ENCODE measurements at regions not wholly inside any gene's neighbourhood (a gene's known extent, or its start where the extent isn't known, plus 50 kb on each side); places are given as distances from the start of the nearest gene placed in this dataset.

DNA sequence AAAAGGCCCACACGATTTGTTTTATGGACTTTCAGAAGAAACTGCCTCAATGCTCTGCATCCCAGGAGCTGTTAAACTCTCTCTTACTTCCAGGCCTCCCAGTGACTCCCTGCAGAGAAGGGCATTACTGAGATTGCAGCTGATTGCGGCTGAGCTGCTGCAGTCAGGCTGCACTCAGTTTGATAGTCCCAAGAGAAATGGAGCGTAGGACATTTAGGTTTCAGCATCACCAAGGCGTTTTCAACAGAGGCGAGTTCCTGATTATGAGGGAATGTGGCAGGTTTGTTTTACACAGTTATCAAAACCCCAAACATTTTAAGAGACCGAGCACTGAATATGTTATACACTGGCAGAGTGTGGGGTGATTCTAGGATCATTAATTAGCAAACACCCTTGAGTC, 145.6 kb downstream of the TBX18 start:
- TF ChIP-seq POLR2AphosphoS5 (IDR thresholded peaks at IDR 0.05; ENCODE audit: insufficient read depth in 1 of 2, low read depth in 1 of 2) (no peak), POLR2A (IDR thresholded peaks at IDR 0.05) (no peak)
- TF ChIP-seq, protein P1, sequence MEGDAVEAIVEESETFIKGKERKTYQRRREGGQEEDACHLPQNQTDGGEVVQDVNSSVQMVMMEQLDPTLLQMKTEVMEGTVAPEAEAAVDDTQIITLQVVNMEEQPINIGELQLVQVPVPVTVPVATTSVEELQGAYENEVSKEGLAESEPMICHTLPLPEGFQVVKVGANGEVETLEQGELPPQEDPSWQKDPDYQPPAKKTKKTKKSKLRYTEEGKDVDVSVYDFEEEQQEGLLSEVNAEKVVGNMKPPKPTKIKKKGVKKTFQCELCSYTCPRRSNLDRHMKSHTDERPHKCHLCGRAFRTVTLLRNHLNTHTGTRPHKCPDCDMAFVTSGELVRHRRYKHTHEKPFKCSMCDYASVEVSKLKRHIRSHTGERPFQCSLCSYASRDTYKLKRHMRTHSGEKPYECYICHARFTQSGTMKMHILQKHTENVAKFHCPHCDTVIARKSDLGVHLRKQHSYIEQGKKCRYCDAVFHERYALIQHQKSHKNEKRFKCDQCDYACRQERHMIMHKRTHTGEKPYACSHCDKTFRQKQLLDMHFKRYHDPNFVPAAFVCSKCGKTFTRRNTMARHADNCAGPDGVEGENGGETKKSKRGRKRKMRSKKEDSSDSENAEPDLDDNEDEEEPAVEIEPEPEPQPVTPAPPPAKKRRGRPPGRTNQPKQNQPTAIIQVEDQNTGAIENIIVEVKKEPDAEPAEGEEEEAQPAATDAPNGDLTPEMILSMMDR (IDR thresholded peaks at IDR 0.05): no peak
- Histone ChIP-seq H3K27me3 (no peaks in the 10 kb centered on the region), H3K27ac (no peak overlapping the region), H3K9me3 (no peaks in the 10 kb centered on the region), H3K4me1 (no peaks in the 10 kb centered on the region), H3K4me3 (no peak overlapping the region), H3K36me3 (no peaks in the 10 kb centered on the region)
- intact Hi-C loops (cut with DNase I): no loop called here
- no peak for DNase-seq (ENCODE audit: extremely low spot score in 2 of 2)

DNA sequence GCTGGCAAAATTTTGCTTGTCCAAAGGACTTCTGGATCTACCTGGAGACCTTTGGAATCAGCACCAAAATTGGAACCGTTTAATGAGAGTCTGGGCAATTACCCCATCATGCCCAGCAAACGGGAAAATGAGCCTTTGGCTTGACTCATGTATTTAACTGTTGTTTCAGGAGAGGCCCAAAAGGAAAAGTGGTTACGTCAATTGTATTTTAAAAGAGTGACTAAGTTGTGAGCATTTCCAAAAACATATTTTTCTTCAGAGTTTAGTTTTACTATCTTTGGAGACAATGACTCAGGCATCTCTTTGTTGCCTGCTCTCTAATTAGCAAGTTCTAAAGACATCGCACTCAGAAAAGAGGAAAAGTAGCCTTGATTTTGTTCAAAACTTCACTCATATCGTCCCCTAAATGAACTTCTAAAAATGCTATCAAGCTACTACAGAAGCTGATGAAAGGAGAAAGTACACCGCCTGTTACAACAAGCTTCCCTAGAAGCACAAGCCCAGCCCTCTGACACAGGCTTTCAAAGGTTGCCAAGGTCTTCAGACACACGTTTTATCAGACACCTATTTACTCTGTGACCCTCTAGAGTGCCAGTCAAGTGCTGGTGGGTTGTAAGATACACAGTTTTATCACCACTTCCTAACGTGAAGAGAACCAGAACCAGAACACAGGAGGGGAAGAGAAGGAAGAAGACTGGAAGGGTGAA, 146.2 kb downstream of the TBX18 start:
- H3K9me3 ChIP-seq: no peaks in the 10 kb centered on the region
- H3K4me3 ChIP-seq: no peak overlapping the region
- intact Hi-C loops (cut with DNase I): no loop called here
- H3K27ac ChIP-seq: no peak overlapping the region
- H3K27me3 ChIP-seq: no peaks in the 10 kb centered on the region
- TF ChIP-seq, protein P1 (IDR thresholded peaks at IDR 0.05): no peak
- no peak for TF ChIP-seq POLR2A (IDR thresholded peaks at IDR 0.05)
- no peak for TF ChIP-seq POLR2AphosphoS5 (IDR thresholded peaks at IDR 0.05; ENCODE audit: insufficient read depth in 1 of 2, low read depth in 1 of 2)
- no peak for DNase-seq (ENCODE audit: extremely low spot score in 2 of 2)
- H3K36me3 ChIP-seq: no peaks in the 10 kb centered on the region
- H3K4me1 ChIP-seq: no peaks in the 10 kb centered on the region

DNA sequence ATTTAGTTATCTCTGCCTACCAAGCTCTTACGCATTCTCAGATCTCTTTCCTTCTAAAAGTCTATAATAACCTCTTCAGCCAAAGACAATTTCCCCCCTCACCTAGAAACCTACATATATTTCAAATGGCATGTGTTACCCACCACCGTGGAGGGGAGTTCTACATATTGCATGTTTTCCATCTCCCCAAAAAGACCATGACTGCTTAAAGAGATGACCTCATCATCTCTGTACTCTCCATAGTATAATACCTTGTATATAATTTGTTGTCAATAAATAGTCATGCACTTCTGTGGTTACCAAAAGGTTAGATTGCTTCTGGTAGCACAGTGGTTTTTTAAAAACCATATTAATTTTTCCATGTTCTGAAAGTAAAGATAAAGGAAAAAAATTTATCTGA, 148.4 kb downstream of the TBX18 start:
- Histone ChIP-seq H3K9me3 (no peaks in the 10 kb centered on the region), H3K27ac (no peak overlapping the region), H3K4me1 (no peaks in the 10 kb centered on the region), H3K4me3 (no peak overlapping the region), H3K36me3 (no peaks in the 10 kb centered on the region), H3K27me3 (no peaks in the 10 kb centered on the region)
- DNase-seq (ENCODE audit: extremely low spot score in 2 of 2): no peak
- intact Hi-C loops (cut with DNase I): no loop called here
- TF ChIP-seq POLR2AphosphoS5 (IDR thresholded peaks at IDR 0.05; ENCODE audit: insufficient read depth in 1 of 2, low read depth in 1 of 2): no peak
- TF ChIP-seq, protein P1 (IDR thresholded peaks at IDR 0.05): no peak
- TF ChIP-seq POLR2A (IDR thresholded peaks at IDR 0.05): no peak

DNA sequence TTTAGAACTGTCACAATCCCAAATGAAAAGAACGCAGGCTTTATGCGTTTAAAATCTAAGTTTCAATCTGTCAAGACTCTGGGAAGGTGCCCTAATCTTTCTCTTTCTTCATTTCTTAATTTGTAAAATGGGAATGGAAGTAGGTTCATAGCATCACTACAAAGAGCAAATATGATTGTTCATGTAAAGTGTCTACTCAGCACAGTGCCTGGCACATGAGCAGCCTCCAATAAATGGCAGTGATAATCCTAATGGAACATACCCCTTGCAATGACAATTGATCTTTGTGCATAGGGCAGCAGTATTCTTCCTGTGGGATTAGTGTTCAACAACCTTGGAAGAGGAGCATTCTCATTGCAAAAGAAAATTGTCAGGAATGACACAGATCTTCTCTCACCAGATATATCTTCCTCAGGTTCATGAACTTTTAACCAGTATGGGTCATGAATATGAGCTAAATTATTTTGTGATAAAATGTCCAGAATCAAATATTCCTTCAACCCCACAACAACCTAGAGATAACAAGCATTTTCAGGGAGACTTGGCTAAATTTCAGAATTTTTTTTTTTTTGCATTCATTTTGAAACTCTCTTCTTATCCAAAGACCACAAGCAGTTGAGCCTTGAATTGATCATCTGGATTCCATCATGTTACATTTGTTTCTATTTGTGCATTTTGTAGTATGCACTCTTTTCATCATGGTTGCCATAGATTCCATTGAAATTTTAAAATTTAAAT, 149.1 kb downstream of the TBX18 start:
- no peaks in the 10 kb centered on the region for H3K27me3 ChIP-seq
- H3K4me1 ChIP-seq: no peaks in the 10 kb centered on the region
- TF ChIP-seq, protein P1 (IDR thresholded peaks at IDR 0.05): no peak
- TF ChIP-seq POLR2A (IDR thresholded peaks at IDR 0.05) (no peak), POLR2AphosphoS5 (IDR thresholded peaks at IDR 0.05; ENCODE audit: insufficient read depth in 1 of 2, low read depth in 1 of 2) (no peak)
- no peak overlapping the region for H3K27ac ChIP-seq
- H3K9me3 ChIP-seq: no peaks in the 10 kb centered on the region
- no peaks in the 10 kb centered on the region for H3K36me3 ChIP-seq
- DNase-seq (ENCODE audit: extremely low spot score in 2 of 2): no peak
- no peak overlapping the region for H3K4me3 ChIP-seq
- intact Hi-C loops (cut with DNase I): no loop called here

- no peak overlapping the region for H3K4me3 ChIP-seq
- DNase-seq (ENCODE audit: extremely low spot score in 2 of 2): no peak
- no peaks in the 10 kb centered on the region for H3K27me3 ChIP-seq
- H3K9me3 ChIP-seq: no peaks in the 10 kb centered on the region
- no peaks in the 10 kb centered on the region for H3K4me1 ChIP-seq
- no peak overlapping the region for H3K27ac ChIP-seq
- TF ChIP-seq POLR2A (IDR thresholded peaks at IDR 0.05) (no peak), POLR2AphosphoS5 (IDR thresholded peaks at IDR 0.05; ENCODE audit: insufficient read depth in 1 of 2, low read depth in 1 of 2) (no peak)
- TF ChIP-seq, protein P1 (IDR thresholded peaks at IDR 0.05): no peak
- no peaks in the 10 kb centered on the region for H3K36me3 ChIP-seq
- intact Hi-C loops (cut with DNase I): no loop called here
Measured at GRCh38 chr6:84606860-84607259, 157.5 kb downstream of the TBX18 start.
